DND-41 (cell line): ENCODE measurements at regions not wholly inside any gene's neighbourhood (a gene's known extent, or its start where the extent isn't known, plus 50 kb on each side); places are given as distances from the start of the nearest gene placed in this dataset.

Experiments
- ATAC-seq: fragments of 200-7000 bp; cut with Tn5 transposase; 3 replicates; pipeline ENCODE4 v1.9.1; 2021; ENCODE audit warnings: low read depth; ENCODE audit not compliant: insufficient read depth
- DNase-seq: peaks from one replicate; pipeline ENCODE4 v3.0.0-alpha.2; 2020
- H2AFZ ChIP-seq: 2 replicates; pipeline ENCODE4 v1.6.0; 2012; ENCODE audit warnings: low read depth, low read length
- H3K27ac ChIP-seq: 2 replicates; pipeline ENCODE4 v1.5.1; 2012; ENCODE audit warnings: low read length, inconsistent platforms
- H3K27me3 ChIP-seq: fragments of 200-600 bp; sonication (generic); 2 replicates; pipeline ENCODE4 v1.6.0; 2012; ENCODE audit warnings: low read length, mild to moderate bottlenecking, inconsistent platforms; ENCODE audit not compliant: insufficient read depth, poor library complexity
- H3K36me3 ChIP-seq: 2 replicates; pipeline ENCODE4 v1.5.1; 2012; ENCODE audit warnings: low read length, inconsistent platforms; ENCODE audit not compliant: insufficient read depth
- H3K4me1 ChIP-seq: 2 replicates; pipeline ENCODE4 v1.5.1; 2012; ENCODE audit warnings: mild to moderate bottlenecking, low read length; ENCODE audit not compliant: insufficient read depth
- H3K4me2 ChIP-seq: 2 replicates; pipeline ENCODE4 v1.6.0; 2012; ENCODE audit warnings: mild to moderate bottlenecking, moderate library complexity, low read length, inconsistent platforms; ENCODE audit not compliant: insufficient read depth
- H3K4me3 ChIP-seq, 2 experiments: fragments of 200-600 bp in 1 of 2; shearing (Covaris generic) in 1 of 2; 2 replicates each; pipeline ENCODE4 v1.5.1; 2012 to 2016; ENCODE audit warnings: inconsistent platforms in 2 of 2, low read length in 2 of 2, mild to moderate bottlenecking in 2 of 2, low read depth in 1 of 2, moderate library complexity in 1 of 2
- H3K79me2 ChIP-seq: 2 replicates; pipeline ENCODE4 v1.6.0; 2012; ENCODE audit warnings: low read length, inconsistent platforms; ENCODE audit not compliant: insufficient read depth
- H3K9ac ChIP-seq: 2 replicates; pipeline ENCODE4 v1.6.0; 2012; ENCODE audit warnings: low read depth, mild to moderate bottlenecking, inconsistent platforms, low read length, moderate library complexity
- H3K9me3 ChIP-seq: 2 replicates; pipeline ENCODE4 v1.5.1; 2012; ENCODE audit warnings: low read length, moderate library complexity, mild to moderate bottlenecking, inconsistent platforms; ENCODE audit not compliant: insufficient read depth, severe bottlenecking
- H4K20me1 ChIP-seq: 2 replicates; pipeline ENCODE4 v1.6.0; 2012; ENCODE audit warnings: low read length; ENCODE audit not compliant: insufficient read depth
- EZH2 ChIP-seq: IDR thresholded peaks from 3 replicates; pipeline ENCODE4 v1.6.1; 2012; ENCODE audit warnings: borderline replicate concordance, low read depth, mild to moderate bottlenecking, moderate library complexity, low read length, inconsistent platforms; ENCODE audit not compliant: severe bottlenecking
- TF ChIP-seq, protein P1 (sequence below): IDR thresholded peaks from 2 replicates; pipeline ENCODE4 v1.5.1; 2012; ENCODE audit warnings: borderline replicate concordance, low read length, moderate library complexity, mild to moderate bottlenecking; ENCODE audit not compliant: poor library complexity, severe bottlenecking; ENCODE audit errors: extremely low read depth

DNA sequence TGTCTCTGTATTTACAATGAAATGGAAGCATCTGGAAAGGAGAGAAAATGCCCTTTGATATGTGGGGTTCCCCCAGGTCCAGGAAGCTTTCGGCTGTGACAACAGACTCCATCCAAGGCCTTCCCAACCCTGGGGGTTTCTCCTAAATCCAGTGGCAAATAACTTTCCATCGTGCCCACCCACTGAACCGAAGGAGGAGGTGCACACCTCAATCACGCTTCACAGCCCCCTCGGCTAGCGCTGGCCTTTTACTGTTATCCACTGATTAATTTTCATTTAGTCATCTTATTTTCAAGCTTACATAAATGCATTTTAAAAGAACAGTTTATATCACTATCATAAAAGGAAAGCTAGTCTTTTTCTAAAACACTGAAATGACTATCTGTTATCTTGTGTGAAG lies 286.8 kb upstream of the ZMIZ1 start:
- Histone ChIP-seq H3K27me3 (peaks cover 12% of the 10 kb centered on the region), H3K4me1 (no peaks in the 10 kb centered on the region), H2AFZ (no peak overlapping the region), H3K9ac (no peak overlapping the region), H3K9me3 (no peaks in the 10 kb centered on the region), H3K4me3 (no peak overlapping the region), H3K79me2 (no peaks in the 10 kb centered on the region), H3K27ac (no peak overlapping the region), H3K36me3 (no peaks in the 10 kb centered on the region), H4K20me1 (no peaks in the 10 kb centered on the region), H3K4me2 (no peak overlapping the region)
- ATAC-seq: no peak
- TF ChIP-seq, protein P1, sequence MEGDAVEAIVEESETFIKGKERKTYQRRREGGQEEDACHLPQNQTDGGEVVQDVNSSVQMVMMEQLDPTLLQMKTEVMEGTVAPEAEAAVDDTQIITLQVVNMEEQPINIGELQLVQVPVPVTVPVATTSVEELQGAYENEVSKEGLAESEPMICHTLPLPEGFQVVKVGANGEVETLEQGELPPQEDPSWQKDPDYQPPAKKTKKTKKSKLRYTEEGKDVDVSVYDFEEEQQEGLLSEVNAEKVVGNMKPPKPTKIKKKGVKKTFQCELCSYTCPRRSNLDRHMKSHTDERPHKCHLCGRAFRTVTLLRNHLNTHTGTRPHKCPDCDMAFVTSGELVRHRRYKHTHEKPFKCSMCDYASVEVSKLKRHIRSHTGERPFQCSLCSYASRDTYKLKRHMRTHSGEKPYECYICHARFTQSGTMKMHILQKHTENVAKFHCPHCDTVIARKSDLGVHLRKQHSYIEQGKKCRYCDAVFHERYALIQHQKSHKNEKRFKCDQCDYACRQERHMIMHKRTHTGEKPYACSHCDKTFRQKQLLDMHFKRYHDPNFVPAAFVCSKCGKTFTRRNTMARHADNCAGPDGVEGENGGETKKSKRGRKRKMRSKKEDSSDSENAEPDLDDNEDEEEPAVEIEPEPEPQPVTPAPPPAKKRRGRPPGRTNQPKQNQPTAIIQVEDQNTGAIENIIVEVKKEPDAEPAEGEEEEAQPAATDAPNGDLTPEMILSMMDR: no peak
- TF ChIP-seq EZH2: no peak
- no peak for DNase-seq

DNA sequence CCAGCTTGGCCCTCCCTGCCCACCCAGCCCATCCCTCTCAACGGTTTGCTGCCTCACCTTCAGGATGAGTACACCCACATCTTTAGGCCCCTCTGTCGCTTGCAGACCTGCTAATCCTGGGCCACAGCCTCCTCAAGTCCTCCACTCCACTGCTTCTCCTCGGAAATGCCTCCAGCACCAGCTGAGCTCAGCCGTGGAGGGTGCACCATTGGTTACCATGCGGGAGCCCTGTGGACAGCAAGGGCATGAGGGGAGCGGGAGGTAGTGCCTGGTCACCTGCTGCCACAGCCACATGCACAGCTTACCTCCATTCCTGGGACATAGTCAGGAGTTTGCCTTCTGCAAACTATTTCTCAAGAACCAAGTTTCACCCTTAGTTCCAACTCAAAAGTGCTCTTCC lies 286.3 kb upstream of the ZMIZ1 start:
- DNase-seq: no peak
- Histone ChIP-seq H3K9me3 (no peaks in the 10 kb centered on the region), H3K27me3 (peaks cover 12% of the 10 kb centered on the region), H3K4me1 (no peaks in the 10 kb centered on the region), H3K79me2 (no peaks in the 10 kb centered on the region), H3K4me2 (no peak overlapping the region), H2AFZ (no peak overlapping the region), H3K36me3 (no peaks in the 10 kb centered on the region), H3K27ac (no peak overlapping the region), H4K20me1 (no peaks in the 10 kb centered on the region), H3K4me3 (no peak overlapping the region), H3K9ac (no peak overlapping the region)
- TF ChIP-seq, protein P1: no peak
- TF ChIP-seq EZH2: no peak
- no peak for ATAC-seq

DNA sequence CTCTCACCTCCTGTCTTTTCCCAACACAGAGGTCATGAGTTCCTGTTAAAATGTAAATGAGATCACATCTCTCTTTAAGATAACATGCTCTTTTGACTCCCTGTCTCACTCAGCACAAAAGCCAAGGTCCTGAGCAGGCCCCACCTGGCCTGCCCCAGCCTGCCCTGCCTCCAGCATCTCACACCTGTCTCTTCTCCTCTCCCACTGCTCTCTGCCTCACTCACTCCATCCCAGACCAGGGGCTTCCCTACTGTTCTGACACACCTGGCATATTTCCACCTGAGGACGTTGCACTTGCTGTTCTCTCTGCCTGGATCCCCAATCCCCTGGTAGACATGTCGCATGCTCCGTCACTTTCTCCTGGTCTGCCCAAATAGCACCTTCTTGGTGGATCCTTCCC lies 285.0 kb upstream of the ZMIZ1 start:
- DNase-seq (no peak), ATAC-seq (no peak)
- Histone ChIP-seq H3K79me2 (no peaks in the 10 kb centered on the region), H3K4me3 (no peak overlapping the region), H3K4me1 (no peaks in the 10 kb centered on the region), H3K4me2 (no peak overlapping the region), H3K27ac (no peak overlapping the region), H3K27me3 (peaks cover 12% of the 10 kb centered on the region), H4K20me1 (no peaks in the 10 kb centered on the region), H3K9me3 (no peaks in the 10 kb centered on the region), H2AFZ (no peak overlapping the region), H3K9ac (no peak overlapping the region), H3K36me3 (no peaks in the 10 kb centered on the region)
- TF ChIP-seq, protein P1: no peak
- no peak for TF ChIP-seq EZH2

DNA sequence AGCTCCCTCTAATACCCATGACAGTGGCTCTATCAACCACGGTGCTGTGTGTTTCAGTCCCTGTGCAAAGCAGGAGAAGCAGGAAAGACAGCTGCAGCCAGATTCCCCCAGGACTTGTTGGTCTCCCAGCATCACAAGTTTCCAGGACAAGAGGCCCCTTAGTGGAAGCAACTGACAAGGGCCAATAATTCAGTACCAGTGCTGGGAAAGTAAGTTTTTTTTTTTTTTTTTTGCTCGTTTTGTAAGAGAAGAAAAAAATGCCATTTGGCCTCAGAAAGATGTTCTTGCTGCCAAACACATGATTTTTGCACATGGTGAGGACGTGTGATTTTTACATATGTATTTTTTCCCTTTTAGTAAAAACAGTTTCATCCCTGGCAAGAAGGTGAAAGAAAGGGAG lies 284.2 kb upstream of the ZMIZ1 start:
- no peak overlapping the region for H3K27ac ChIP-seq
- H3K27me3 ChIP-seq: peaks cover 12% of the 10 kb centered on the region
- no peak for TF ChIP-seq EZH2
- TF ChIP-seq, protein P1: no peak
- H3K4me3 ChIP-seq: no peak overlapping the region
- no peaks in the 10 kb centered on the region for H3K9me3 ChIP-seq
- H2AFZ ChIP-seq: no peak overlapping the region
- no peak overlapping the region for H3K9ac ChIP-seq
- H4K20me1 ChIP-seq: no peaks in the 10 kb centered on the region
- ATAC-seq: no peak
- H3K36me3 ChIP-seq: no peaks in the 10 kb centered on the region
- no peak for DNase-seq
- H3K4me1 ChIP-seq: no peaks in the 10 kb centered on the region
- H3K4me2 ChIP-seq: no peak overlapping the region
- no peaks in the 10 kb centered on the region for H3K79me2 ChIP-seq
